ENCODE measurements at regions not wholly inside any gene's neighbourhood (a gene's known extent, or its start where the extent isn't known, plus 50 kb on each side); places are given as distances from the start of the nearest gene placed in this dataset.
A peak's percentile ranks its signal among the peaks of the same experiment; 100 is the strongest.

GRCh38 chr2:193668557-193669323, 1474.0 kb upstream of the TMEFF2 start:
- H3K9me3 ChIP-seq = no peaks in the 10 kb centered on the region
- H4K20me1 ChIP-seq (ENCODE audit: insufficient read depth) = no peaks in the 10 kb centered on the region
- 20% methylated on average over 4 of the region's 4 CpGs for WGBS (ENCODE audit: low lambda C conversion rate)
- no peak overlapping the region for H3K9ac ChIP-seq
- H3K4me3 ChIP-seq (ENCODE audit: low read depth in 2 of 2, low read length in 1 of 2) = no peak overlapping the region; a peak in 1 of 4 replicates
- H3K9me2 ChIP-seq = no peaks in the 10 kb centered on the region; the same call in 1 of the 2 replicates
- no peaks in the 10 kb centered on the region for H3F3A ChIP-seq (replicated peaks; ENCODE audit: insufficient read depth)
- H3K79me2 ChIP-seq (ENCODE audit: insufficient read depth) = no peaks in the 10 kb centered on the region
- TF ChIP-seq TEAD4 (IDR thresholded peaks at IDR 0.05; ENCODE audit: borderline replicate concordance, insufficient read depth) (no peak), RFX5 (IDR thresholded peaks at IDR 0.05; ENCODE audit: low read length) (no peak)
- CTCF ChIA-PET = no interaction called here
- H3K27me3 ChIP-seq (ENCODE audit: insufficient read depth) = no peaks in the 10 kb centered on the region
- no peaks in the 10 kb centered on the region for H3K36me3 ChIP-seq (replicated peaks in 1 of 2; ENCODE audit: control insufficient read depth in 1 of 2, insufficient read depth in 2 of 2, low read length in 1 of 2)
- no peaks in the 10 kb centered on the region for H3K4me1 ChIP-seq (ENCODE audit: control insufficient read depth in 1 of 2, insufficient read depth in 2 of 2, low read depth in 1 of 2, low read length in 1 of 2)
- no peak for DNase-seq
- peak overlapping the region; percentile 35; the same call in 1 of the 2 replicates for H3K4me2 ChIP-seq
- POLR2A ChIA-PET = no interaction called here
- H3K27ac ChIP-seq (ENCODE audit: low read depth in 2 of 2, low read length in 1 of 2) = no peak overlapping the region
- peak overlapping the region; percentile 26; the same call in 1 of the 2 replicates for H2AFZ ChIP-seq (ENCODE audit: low read depth)

- H3K9me2 ChIP-seq = no peaks in the 10 kb centered on the region
- H3K4me2 ChIP-seq = no peak overlapping the region
- H3K9ac ChIP-seq = no peak overlapping the region
- POLR2A ChIA-PET = no interaction called here
- H3K79me2 ChIP-seq (ENCODE audit: insufficient read depth) = no peaks in the 10 kb centered on the region
- no peaks in the 10 kb centered on the region for H3K4me1 ChIP-seq (ENCODE audit: control insufficient read depth in 1 of 2, insufficient read depth in 2 of 2, low read depth in 1 of 2, low read length in 1 of 2)
- no peak for DNase-seq
- peaks cover 3% of the 10 kb centered on the region; the same call in 1 of the 2 replicates for H3K9me3 ChIP-seq
- no peaks in the 10 kb centered on the region for H3K27me3 ChIP-seq (ENCODE audit: insufficient read depth)
- CTCF ChIA-PET = interaction anchor here (0.6 kb wide), 1 partner anchor 1242 kb away, joined by 3 read pairs; no protein-coding TSS in a partner anchor
- WGBS (ENCODE audit: low lambda C conversion rate) = 63% methylated on average over 1 of the region's 1 CpG
- H3K4me3 ChIP-seq (ENCODE audit: low read depth in 2 of 2, low read length in 1 of 2) = no peak overlapping the region
- H3K27ac ChIP-seq (ENCODE audit: low read depth in 2 of 2, low read length in 1 of 2) = no peak overlapping the region
- no peaks in the 10 kb centered on the region for H3F3A ChIP-seq (replicated peaks; ENCODE audit: insufficient read depth)
- no peaks in the 10 kb centered on the region for H4K20me1 ChIP-seq (ENCODE audit: insufficient read depth)
- no peaks in the 10 kb centered on the region for H3K36me3 ChIP-seq (replicated peaks in 1 of 2; ENCODE audit: control insufficient read depth in 1 of 2, insufficient read depth in 2 of 2, low read length in 1 of 2)
- TF ChIP-seq NFIC (IDR thresholded peaks at IDR 0.05; ENCODE audit: borderline replicate concordance) (no peak), CHD2 (IDR thresholded peaks at IDR 0.05; ENCODE audit: low read length, partially characterized antibody) (no peak), RFX5 (IDR thresholded peaks at IDR 0.05; ENCODE audit: low read length) (no peak), MXI1 (IDR thresholded peaks at IDR 0.05; ENCODE audit: low read depth, low read length) (no peak)
- no peak overlapping the region for H2AFZ ChIP-seq (ENCODE audit: low read depth)
These were observed 1433.2 kb upstream of the TMEFF2 start for GRCh38 chr2:193627927-193628272.

GRCh38 chr2:193627187-193627926, 1432.6 kb upstream of the TMEFF2 start:
- Histone ChIP-seq H3K4me1 (ENCODE audit: control insufficient read depth in 1 of 2, insufficient read depth in 2 of 2, low read depth in 1 of 2, low read length in 1 of 2) (no peaks in the 10 kb centered on the region), H3K4me3 (ENCODE audit: low read depth in 2 of 2, low read length in 1 of 2) (no peak overlapping the region), H3K79me2 (ENCODE audit: insufficient read depth) (no peaks in the 10 kb centered on the region), H3K9ac (no peak overlapping the region), H3K27ac (ENCODE audit: low read depth in 2 of 2, low read length in 1 of 2) (no peak overlapping the region), H3K4me2 (no peak overlapping the region), H2AFZ (ENCODE audit: low read depth) (no peak overlapping the region), H4K20me1 (ENCODE audit: insufficient read depth) (no peaks in the 10 kb centered on the region), H3K27me3 (ENCODE audit: insufficient read depth) (no peaks in the 10 kb centered on the region), H3K9me2 (no peaks in the 10 kb centered on the region), H3K9me3 (peaks cover 3% of the 10 kb centered on the region; the same call in 1 of the 2 replicates), H3F3A (replicated peaks; ENCODE audit: insufficient read depth) (no peaks in the 10 kb centered on the region), H3K36me3 (replicated peaks in 1 of 2; ENCODE audit: control insufficient read depth in 1 of 2, insufficient read depth in 2 of 2, low read length in 1 of 2) (no peaks in the 10 kb centered on the region)
- ChIA-PET POLR2A (no interaction called here), CTCF (interaction anchor here (0.6 kb wide), 2 partner anchors 46 to 1242 kb away, joined by 3 read pairs; no protein-coding TSS in a partner anchor)
- TF ChIP-seq IRF3 (IDR thresholded peaks at IDR 0.05; ENCODE audit: low read depth, low read length) = no peak
- TF ChIP-seq CTCF (IDR thresholded peaks at IDR 0.05) = no peak
- TF ChIP-seq GATA2 (CRISPR knock-in tag; IDR thresholded peaks at IDR 0.05) = no peak
- WGBS (ENCODE audit: low lambda C conversion rate) = 23% methylated on average over 3 of the region's 3 CpGs
- no peak for DNase-seq
